ENCODE measurements at regions not wholly inside any gene's neighbourhood (a gene's known extent, or its start where the extent isn't known, plus 50 kb on each side); places are given as distances from the start of the nearest gene placed in this dataset.

DNA sequence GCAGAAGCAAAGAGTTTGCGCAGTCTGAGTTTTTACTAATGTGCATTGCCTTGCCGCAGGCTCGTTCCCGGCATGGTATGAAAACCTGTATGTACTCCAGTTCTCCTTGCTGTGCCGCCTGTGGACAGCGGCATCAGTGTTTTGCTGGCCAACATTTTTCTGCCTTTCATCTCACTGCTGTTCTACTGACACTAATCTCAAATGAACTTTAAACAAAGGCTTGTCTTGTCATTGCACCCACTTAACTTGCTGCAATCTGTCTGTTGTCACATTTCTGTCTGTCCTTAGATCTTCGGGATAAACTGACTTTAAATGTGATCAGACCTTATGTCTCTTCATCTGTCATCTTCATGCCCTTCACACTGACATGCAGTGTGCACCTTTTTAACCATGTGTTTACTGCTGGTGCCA, 71.7 kb upstream of the ZNRF2 start:
- DNase-seq = no peak

DNA sequence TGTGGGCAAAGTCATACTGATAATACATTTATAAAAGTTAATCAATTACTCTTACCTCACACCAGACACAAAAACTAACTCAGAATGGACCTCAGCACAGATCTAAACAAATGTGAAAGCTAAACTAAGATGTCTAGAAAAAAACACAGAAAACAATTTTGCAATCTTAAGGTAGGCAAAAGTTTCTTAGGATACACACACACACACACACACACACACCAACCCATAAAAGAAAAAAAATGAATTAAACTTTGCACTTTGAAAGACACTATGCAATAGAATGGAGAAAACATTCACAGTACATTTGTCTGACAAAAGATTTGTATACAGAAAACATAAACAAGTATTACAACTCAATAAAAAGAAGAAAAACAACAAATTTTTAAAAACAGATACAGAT, 70.8 kb upstream of the ZNRF2 start:
- DNase-seq = no peak

- no peak for DNase-seq
Observed at GRCh38 chr7:30214651-30215137, 69.7 kb upstream of the ZNRF2 start.

DNA sequence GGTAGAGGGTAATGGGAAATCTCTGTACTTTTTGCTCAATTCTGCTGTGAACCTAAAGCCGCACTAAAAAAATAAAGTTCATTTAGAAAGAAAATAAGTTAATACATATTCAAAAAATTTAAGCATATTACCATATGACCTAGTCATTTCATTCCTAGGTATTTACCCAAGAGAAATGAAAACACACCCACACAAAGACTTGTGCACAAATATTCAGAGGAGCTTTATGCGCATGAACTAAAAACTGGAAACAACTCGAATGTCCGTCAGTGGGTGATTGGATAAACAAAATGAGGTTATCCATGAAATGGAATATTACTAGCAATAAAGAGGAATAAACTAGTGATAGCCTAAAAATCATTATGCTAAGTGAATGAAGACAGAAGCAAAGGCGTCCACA, 62.6 kb upstream of the ZNRF2 start:
- no peak for DNase-seq

GRCh38 chr7:30222515-30223215, 61.7 kb upstream of the ZNRF2 start:
- DNase-seq = no peak

GRCh38 chr7:30223896-30224295, 60.5 kb upstream of the ZNRF2 start:
- DNase-seq = no peak

GRCh38 chr7:30224511-30225062, 59.8 kb upstream of the ZNRF2 start:
- no peak for DNase-seq

DNA sequence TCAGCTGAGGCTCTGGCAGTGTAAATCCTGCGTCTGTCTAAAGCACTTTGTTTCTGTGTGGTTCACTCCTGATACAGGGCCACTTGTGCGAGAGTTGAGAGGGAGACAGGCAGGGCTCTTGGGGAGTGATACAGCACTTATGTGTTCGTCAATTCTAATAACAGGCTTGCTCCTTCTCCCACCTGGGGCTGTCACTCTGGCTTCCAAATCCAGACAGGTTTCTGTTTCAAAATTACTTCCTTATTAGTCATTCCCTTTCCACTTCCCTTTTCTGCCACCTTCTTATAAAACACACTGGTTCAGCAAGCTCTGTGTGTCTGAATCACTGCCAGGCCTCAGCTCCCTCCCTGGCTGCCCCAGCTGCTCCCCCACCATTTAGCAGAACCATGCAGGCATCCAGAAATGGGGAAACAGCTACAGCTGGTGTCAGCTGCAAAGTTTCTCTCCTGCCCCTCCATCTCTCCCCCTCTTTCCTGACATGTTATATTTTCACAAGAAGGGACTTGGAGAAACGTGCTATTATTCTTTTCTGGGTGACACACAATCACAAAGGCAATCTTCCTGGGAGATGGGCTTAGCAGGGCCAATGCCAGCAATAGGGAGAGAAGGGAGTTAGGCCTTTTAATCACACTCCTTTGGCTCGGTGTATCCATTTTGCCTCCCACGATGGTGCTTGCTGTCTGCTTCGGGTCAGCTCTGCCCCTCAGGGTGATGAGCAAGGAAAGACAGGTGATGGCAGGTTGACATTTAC, 58.4 kb upstream of the ZNRF2 start:
- DNase-seq = peak; percentile 62

GRCh38 chr7:30226614-30227268, 57.7 kb upstream of the ZNRF2 start:
- DNase-seq = no peak

GRCh38 chr7:30231271-30231670, 53.1 kb upstream of the ZNRF2 start:
- no peak for DNase-seq

GRCh38 chr7:30232391-30232790, 52.0 kb upstream of the ZNRF2 start:
- no peak for DNase-seq

All from hindlimb muscle (tissue), 1 donor.